ENCODE measurements at regions not wholly inside any gene's neighbourhood (a gene's known extent, or its start where the extent isn't known, plus 50 kb on each side); places are given as distances from the start of the nearest gene placed in this dataset.
"Not testable (repeated sequence)": the region's sequence is repeated elsewhere in the genome, so short reads cannot be mapped to it uniquely, and the experiment has no call there.

GRCh38 chr3:118529554-118529953 is 505.1 kb downstream of the IGSF11 start:
- TF ChIP-seq, protein P1, sequence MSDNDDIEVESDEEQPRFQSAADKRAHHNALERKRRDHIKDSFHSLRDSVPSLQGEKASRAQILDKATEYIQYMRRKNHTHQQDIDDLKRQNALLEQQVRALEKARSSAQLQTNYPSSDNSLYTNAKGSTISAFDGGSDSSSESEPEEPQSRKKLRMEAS (IDR thresholded peaks at IDR 0.05; ENCODE audit: low read depth, low read length) = no peak
- TF ChIP-seq POLR2A (IDR thresholded peaks at IDR 0.05; ENCODE audit: extremely low read depth, insufficient read length) = no peak
- no peak overlapping the region for H3K4me3 ChIP-seq (ENCODE audit: low read depth, low read length)
- DNase-seq (ENCODE audit: low read depth) = no peak

DNA sequence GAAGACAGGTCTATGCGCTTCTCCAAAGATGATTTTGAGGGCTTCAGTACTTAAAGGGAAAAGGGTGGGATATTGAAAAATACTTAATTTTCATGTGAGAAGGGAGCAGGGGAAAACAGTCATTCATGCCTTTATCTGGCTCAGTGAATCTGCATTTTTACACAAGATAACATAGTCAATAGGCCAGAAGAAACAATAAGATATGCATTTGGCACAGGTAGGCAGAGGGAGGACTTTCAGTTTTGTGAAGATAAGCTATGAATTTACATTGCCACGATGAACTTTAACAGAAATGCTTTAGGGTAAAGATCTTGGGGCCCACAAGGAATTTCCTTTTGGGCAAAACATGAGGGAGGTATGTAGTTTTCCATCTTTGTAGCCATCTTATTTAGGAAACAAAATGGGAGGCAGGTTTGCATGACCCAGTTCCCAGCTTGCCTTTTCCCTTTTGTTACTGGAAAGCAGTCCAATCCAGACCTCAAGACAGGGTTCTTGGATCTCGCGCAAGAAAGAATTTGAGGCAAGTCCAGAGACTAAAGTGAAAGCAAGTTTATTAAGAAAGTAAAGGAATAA is 504.2 kb downstream of the IGSF11 start:
- H3K4me3 ChIP-seq (ENCODE audit: low read depth, low read length) = no peak overlapping the region
- TF ChIP-seq CTCF (IDR thresholded peaks at IDR 0.05; ENCODE audit: low read depth, low read length) (no peak), POLR2A (IDR thresholded peaks at IDR 0.05; ENCODE audit: extremely low read depth, insufficient read length) (no peak)
- TF ChIP-seq, protein P1 (IDR thresholded peaks at IDR 0.05; ENCODE audit: low read depth, low read length) = no peak
- DNase-seq (ENCODE audit: low read depth) = no peak

- not testable (repeated sequence) for H3K4me3 ChIP-seq (ENCODE audit: low read depth, low read length); DNase-seq (ENCODE audit: low read depth)
These were observed 503.7 kb downstream of the IGSF11 start for GRCh38 chr3:118530927-118531356.

GRCh38 chr3:118531816-118532215 is 502.8 kb downstream of the IGSF11 start:
- DNase-seq (ENCODE audit: low read depth) = no peak
- H3K4me3 ChIP-seq (ENCODE audit: low read depth, low read length) = no peak overlapping the region
- TF ChIP-seq CTCF (IDR thresholded peaks at IDR 0.05; ENCODE audit: low read depth, low read length) (no peak), POLR2A (IDR thresholded peaks at IDR 0.05; ENCODE audit: extremely low read depth, insufficient read length) (no peak), MYC (IDR thresholded peaks at IDR 0.05; ENCODE audit: low read depth, low read length) (no peak)
- TF ChIP-seq, protein P1 (IDR thresholded peaks at IDR 0.05; ENCODE audit: low read depth, low read length) = no peak

GRCh38 chr3:118533676-118534075 is 501.0 kb downstream of the IGSF11 start:
- TF ChIP-seq POLR2A (IDR thresholded peaks at IDR 0.05; ENCODE audit: extremely low read depth, insufficient read length) = no peak
- H3K4me3 ChIP-seq (ENCODE audit: low read depth, low read length) = no peak overlapping the region
- DNase-seq (ENCODE audit: low read depth) = no peak

DNA sequence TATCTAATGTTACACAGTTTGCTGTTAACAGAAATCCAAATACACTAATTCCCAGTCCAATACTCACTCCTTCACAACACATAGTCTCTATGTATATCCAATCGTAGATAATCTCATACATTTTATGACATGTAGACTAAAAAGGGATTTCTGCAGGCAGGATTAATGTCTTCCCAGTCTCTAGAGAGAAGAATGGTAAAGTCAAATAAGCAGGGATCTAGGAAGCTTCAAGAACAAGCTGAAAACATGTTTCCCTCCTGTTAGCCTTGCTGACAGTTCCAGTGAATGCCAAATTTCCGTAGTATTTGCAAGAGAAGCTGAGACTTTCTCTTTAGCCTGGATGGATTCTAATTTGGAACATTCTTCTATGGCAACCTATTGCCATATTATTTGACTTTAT is 500.1 kb downstream of the IGSF11 start:
- DNase-seq (ENCODE audit: low read depth) = no peak
- no peak for TF ChIP-seq CTCF (IDR thresholded peaks at IDR 0.05; ENCODE audit: low read depth, low read length)
- TF ChIP-seq, protein P1 (IDR thresholded peaks at IDR 0.05; ENCODE audit: low read depth, low read length) = no peak
- no peak for TF ChIP-seq POLR2A (IDR thresholded peaks at IDR 0.05; ENCODE audit: extremely low read depth, insufficient read length)
- no peak for TF ChIP-seq MYC (IDR thresholded peaks at IDR 0.05; ENCODE audit: low read depth, low read length)
- H3K4me3 ChIP-seq (ENCODE audit: low read depth, low read length) = no peak overlapping the region

- no peak for DNase-seq (ENCODE audit: low read depth)
- H3K4me3 ChIP-seq (ENCODE audit: low read depth, low read length) = no peak overlapping the region
- TF ChIP-seq POLR2A (IDR thresholded peaks at IDR 0.05; ENCODE audit: extremely low read depth, insufficient read length) (no peak), MYC (IDR thresholded peaks at IDR 0.05; ENCODE audit: low read depth, low read length) (no peak), CTCF (IDR thresholded peaks at IDR 0.05; ENCODE audit: low read depth, low read length) (no peak)
- TF ChIP-seq, protein P1 (IDR thresholded peaks at IDR 0.05; ENCODE audit: low read depth, low read length) = no peak
These were observed 497.9 kb downstream of the IGSF11 start for GRCh38 chr3:118536764-118537163.
